H1 (cell line): ENCODE measurements at regions not wholly inside any gene's neighbourhood (a gene's known extent, or its start where the extent isn't known, plus 50 kb on each side); places are given as distances from the start of the nearest gene placed in this dataset.

ENCODE experiments used
- CTCF ChIA-PET: fragments of 300-600 bp; sonication (Branson Sonifier 250); formaldehyde crosslinking; loops from one replicate; lab custom pipeline; 2021; ENCODE audit not compliant: partially characterized antibody; lab: Charles Lee
- POLR2A ChIA-PET: fragments of 300-600 bp; sonication (Branson Sonifier 250); formaldehyde crosslinking; loops from one replicate; lab custom pipeline; 2021; ENCODE audit warnings: inconsistent platforms; ENCODE audit not compliant: partially characterized antibody; lab: Charles Lee
- DNase-seq, 2 experiments: peaks; one replicate each; pipeline versions ENCODE4 v3.0.0 to v3.0.0-alpha.2; 2010 to 2022; ENCODE audit warnings: low spot score in 2 of 2, low read depth in 1 of 2, mixed read lengths in 1 of 2
- FAIRE-seq: peaks from 2 replicates; lab custom pipeline; 2011; peaks lifted over from hg19 to GRCh38; lab: Jason Lieb, UNC
- H2AFZ ChIP-seq: 2 replicates; pipeline ENCODE4 v1.8.1; 2012; ENCODE audit warnings: low read length, inconsistent platforms
- H2AK5ac ChIP-seq: 2 replicates; pipeline ENCODE4 v1.6.1; 2013; ENCODE audit warnings: low read depth, low read length
- H2BK120ac ChIP-seq: replicated peaks from 2 replicates; pipeline ENCODE3; 2013; ENCODE audit warnings: low read depth, low read length, inconsistent platforms
- H2BK12ac ChIP-seq: 2 replicates; pipeline ENCODE4 v1.6.1; 2013; ENCODE audit warnings: low read depth, low read length
- H2BK15ac ChIP-seq: 2 replicates; pipeline ENCODE4 v1.6.1; 2013; ENCODE audit warnings: low read length
- H2BK20ac ChIP-seq: 2 replicates; pipeline ENCODE4 v1.6.1; 2013; ENCODE audit warnings: low read length
- H2BK5ac ChIP-seq: 2 replicates; pipeline ENCODE4 v1.6.1; 2013; ENCODE audit warnings: low read depth, low read length
- H3K14ac ChIP-seq: 2 replicates; pipeline ENCODE4 v1.6.1; 2013; ENCODE audit warnings: inconsistent platforms; ENCODE audit not compliant: insufficient read length
- H3K18ac ChIP-seq: 2 replicates; pipeline ENCODE4 v1.6.1; 2013; ENCODE audit warnings: low read length; ENCODE audit errors: extremely low read depth
- H3K23ac ChIP-seq: 2 replicates; pipeline ENCODE4 v1.6.1; 2013; ENCODE audit warnings: inconsistent platforms; ENCODE audit not compliant: insufficient read length
- H3K23me2 ChIP-seq: 2 replicates; pipeline ENCODE4 v1.6.1; 2013; ENCODE audit warnings: low read depth, low read length
- H3K27ac ChIP-seq: 2 replicates; pipeline ENCODE4 v1.6.1; 2011; ENCODE audit warnings: low read depth, low read length, inconsistent platforms
- H3K27me3 ChIP-seq, 4 experiments: replicated peaks in 1 of 4; 1 replicate in 1 of 4; 2 replicates in 3 of 4; pipeline versions ENCODE4 v1.6.1 to v1.8.1; 2011 to 2013; ENCODE audit warnings: low read length in 3 of 4, mild to moderate bottlenecking in 3 of 4, inconsistent platforms in 2 of 4, mixed read lengths in 2 of 4, moderate library complexity in 1 of 4; ENCODE audit not compliant: control insufficient read depth in 3 of 4, insufficient read depth in 3 of 4; ENCODE audit errors: extremely low read depth in 1 of 4
- H3K36me3 ChIP-seq, 4 experiments: 2 replicates each; pipeline versions ENCODE4 v1.6.1 to v1.8.1; 2011 to 2013; ENCODE audit warnings: mild to moderate bottlenecking in 4 of 4, low read length in 3 of 4, moderate library complexity in 2 of 4, control low read depth in 1 of 4, inconsistent platforms in 1 of 4; ENCODE audit not compliant: insufficient read depth in 4 of 4, control insufficient read depth in 2 of 4
- H3K4ac ChIP-seq: replicated peaks from 2 replicates; pipeline ENCODE3; 2013; ENCODE audit warnings: low read length, low read depth, mixed read lengths, inconsistent platforms; ENCODE audit not compliant: insufficient read length
- H3K4me1 ChIP-seq, 4 experiments: replicated peaks in 1 of 4; 1 replicate in 1 of 4; 2 replicates in 3 of 4; pipeline versions ENCODE4 v1.6.1 to v1.8.1; 2011 to 2013; ENCODE audit warnings: low read length in 3 of 4, inconsistent platforms in 2 of 4, mixed read lengths in 1 of 4; ENCODE audit not compliant: insufficient read depth in 4 of 4, control insufficient read depth in 3 of 4
- H3K4me2 ChIP-seq, 2 experiments: 2 replicates each; pipeline versions ENCODE4 v1.6.1 to v1.8.1; 2011 to 2013; ENCODE audit warnings: low read depth in 2 of 2, low read length in 2 of 2, control low read depth in 1 of 2, inconsistent platforms in 1 of 2, mild to moderate bottlenecking in 1 of 2; ENCODE audit not compliant: insufficient read depth in 1 of 2
- H3K4me3 ChIP-seq, 4 experiments: fragments of 200-600, 300-600 bp in 1 of 4; sonication (generic), shearing (Covaris generic), sonication (Bioruptor Twin) in 1 of 4; 2 replicates each; pipeline versions ENCODE4 v1.5.1 to v1.8.1; 2011 to 2016; ENCODE audit warnings: low read length in 4 of 4, low read depth in 3 of 4, control low read depth in 2 of 4, inconsistent platforms in 2 of 4, mild to moderate bottlenecking in 2 of 4, mixed read lengths in 1 of 4, moderate library complexity in 1 of 4; ENCODE audit not compliant: insufficient read depth in 2 of 4; ENCODE audit errors: extremely low read depth in 1 of 4
- H3K56ac ChIP-seq: replicated peaks from 2 replicates; pipeline ENCODE3; 2013; ENCODE audit warnings: low read depth, mild to moderate bottlenecking, mixed read lengths, low read length, inconsistent platforms; ENCODE audit not compliant: insufficient read length
- H3K79me1 ChIP-seq: 2 replicates; pipeline ENCODE4 v1.6.1; 2013; ENCODE audit warnings: low read depth, low read length, control low read depth
- H3K79me2 ChIP-seq, 2 experiments: 2 replicates each; pipeline versions ENCODE4 v1.6.1 to v1.8.1; 2012 to 2013; ENCODE audit warnings: low read length in 2 of 2, mild to moderate bottlenecking in 2 of 2, inconsistent platforms in 1 of 2; ENCODE audit not compliant: insufficient read depth in 2 of 2, control insufficient read depth in 1 of 2
- H3K9ac ChIP-seq, 4 experiments: replicated peaks in 1 of 4; 1 replicate in 1 of 4; 2 replicates in 3 of 4; pipeline versions ENCODE4 v1.6.1 to v1.8.1; 2011 to 2013; ENCODE audit warnings: low read depth in 3 of 4, low read length in 3 of 4, control low read depth in 2 of 4, mild to moderate bottlenecking in 2 of 4, moderate library complexity in 2 of 4, inconsistent platforms in 1 of 4; ENCODE audit errors: extremely low read depth in 1 of 4
- H3K9me3 ChIP-seq, 2 experiments: 2 replicates each; pipeline versions ENCODE4 v1.6.1 to v1.8.1; 2012 to 2013; ENCODE audit warnings: mild to moderate bottlenecking in 2 of 2, moderate library complexity in 2 of 2, control low read depth in 1 of 2, inconsistent platforms in 1 of 2, low read depth in 1 of 2, low read length in 1 of 2, mixed read lengths in 1 of 2; ENCODE audit not compliant: insufficient read depth in 2 of 2
- H4K20me1 ChIP-seq, 2 experiments: replicated peaks in 1 of 2; 2 replicates each; pipeline versions ENCODE3 to v1.8.1; 2011 to 2013; ENCODE audit warnings: inconsistent platforms in 2 of 2, low read length in 2 of 2, mild to moderate bottlenecking in 1 of 2; ENCODE audit not compliant: insufficient read depth in 2 of 2, control insufficient read depth in 1 of 2
- H4K5ac ChIP-seq: 2 replicates; pipeline ENCODE4 v1.6.1; 2013; ENCODE audit warnings: low read length, low read depth, mixed read lengths, inconsistent platforms; ENCODE audit not compliant: insufficient read length
- H4K8ac ChIP-seq: 2 replicates; pipeline ENCODE4 v1.8.0; 2013; ENCODE audit warnings: mild to moderate bottlenecking, moderate library complexity, low read length, inconsistent platforms; ENCODE audit not compliant: insufficient read depth; ENCODE audit errors: extremely low read depth
- H4K91ac ChIP-seq: replicated peaks from 2 replicates; pipeline ENCODE3; 2013; ENCODE audit warnings: low read length, mixed read lengths, inconsistent platforms; ENCODE audit not compliant: insufficient read length
- BRCA1 ChIP-seq: IDR thresholded peaks from 2 replicates; pipeline ENCODE4 v1.6.1; 2012; ENCODE audit warnings: low read depth, low read length, improper control_type of control experiment
- FOSL1 ChIP-seq: IDR thresholded peaks from 2 replicates; pipeline ENCODE4 v1.6.1; 2011; ENCODE audit warnings: mild to moderate bottlenecking, low read depth, low read length, moderate library complexity; ENCODE audit not compliant: insufficient read depth
- HDAC6 ChIP-seq: IDR thresholded peaks from one replicate; pipeline ENCODE4 v1.7.1; 2012; ENCODE audit warnings: low read depth, mild to moderate bottlenecking, inconsistent platforms, low read length, moderate library complexity
- KDM1A ChIP-seq: fragments of 200-600, 300-600 bp; sonication (generic); IDR thresholded peaks from 2 replicates; pipeline ENCODE4 v1.7.1; 2016; ENCODE audit warnings: mild to moderate bottlenecking, low read length, borderline replicate concordance
- POLR2A ChIP-seq, 2 experiments: IDR thresholded peaks; 1 replicate in 1 of 2; 2 replicates in 1 of 2; pipeline ENCODE4 v1.6.1; 2011; ENCODE audit warnings: low read depth in 2 of 2, low read length in 2 of 2, mild to moderate bottlenecking in 2 of 2; ENCODE audit errors: control extremely low read depth in 1 of 2
- POLR2AphosphoS5 ChIP-seq: IDR thresholded peaks from 2 replicates; pipeline ENCODE4 v1.6.1; 2011; ENCODE audit warnings: low read depth, low read length
- POU5F1 ChIP-seq: IDR thresholded peaks from 2 replicates; pipeline ENCODE4 v1.6.1; 2011; ENCODE audit warnings: low read depth, mild to moderate bottlenecking, low read length, moderate library complexity
- SAP30 ChIP-seq: fragments of 300-600 bp; sonication (generic); IDR thresholded peaks from 2 replicates; pipeline ENCODE4 v1.7.1; 2012; ENCODE audit warnings: low read length, moderate library complexity, mild to moderate bottlenecking, inconsistent platforms; ENCODE audit not compliant: insufficient read depth, insufficient replicate concordance
- SRF ChIP-seq: IDR thresholded peaks from 2 replicates; pipeline ENCODE4 v1.6.1; 2011; ENCODE audit warnings: mild to moderate bottlenecking, low read depth, low read length, moderate library complexity
- WGBS, 2 experiments: shearing (Covaris generic) in 1 of 2; methylation state at CpG; one replicate each; pipeline versions ENCODE4 v1.1.6 to v1.1.7; 2013 to 2015; ENCODE audit warnings: low lambda C conversion rate in 2 of 2, mixed read lengths in 2 of 2, inconsistent platforms in 1 of 2, low coverage in 1 of 2, missing lambda C conversion rate in 1 of 2; ENCODE audit not compliant: insufficient replicate concordance in 2 of 2, insufficient coverage in 1 of 2, insufficient read length in 1 of 2; ENCODE audit errors: extremely low coverage in 1 of 2, missing lambda C conversion rate in 1 of 2; 5-methylcytosine and 5-hydroxymethylcytosine counted together
- TF ChIP-seq, protein P1 (sequence below): IDR thresholded peaks from 2 replicates; pipeline ENCODE4 v1.6.1; 2012; ENCODE audit warnings: low read length, inconsistent platforms
- TF ChIP-seq, protein P2 (sequence below): IDR thresholded peaks from 2 replicates; pipeline ENCODE4 v1.6.1; 2012; ENCODE audit warnings: inconsistent platforms
- TF ChIP-seq, protein P3 (sequence below): IDR thresholded peaks from 2 replicates; pipeline ENCODE4 v1.6.1; 2011; ENCODE audit warnings: low read length, improper control_type of control experiment

DNA sequence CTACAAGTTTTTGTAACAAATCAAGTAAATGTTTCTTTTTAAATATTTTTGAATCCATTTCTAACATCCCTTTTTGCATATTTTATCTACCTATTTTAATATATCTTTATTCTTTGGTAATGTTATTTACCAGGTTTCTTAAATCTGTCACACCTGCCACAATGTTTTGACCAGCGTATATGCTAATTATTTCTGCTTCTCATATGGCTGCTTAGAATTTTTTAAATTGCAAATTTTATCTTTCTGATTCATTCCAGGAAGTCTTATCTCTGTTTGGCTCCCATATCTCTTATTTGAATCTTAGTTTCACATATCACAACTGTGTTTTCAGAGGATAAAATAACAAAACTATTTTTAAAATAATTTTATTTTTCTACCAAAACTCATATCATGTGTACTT lies 1411.1 kb downstream of the KCNT2 start:
- H4K5ac ChIP-seq, result no peak overlapping the region
- no peak overlapping the region for H3K27ac ChIP-seq
- CTCF ChIA-PET, result no interaction called here
- POLR2A ChIA-PET, result no interaction called here
- H3K79me1 ChIP-seq, result no peaks in the 10 kb centered on the region
- H2BK20ac ChIP-seq, result no peak overlapping the region
- H3K4ac ChIP-seq, result no peak overlapping the region
- H3K4me3 ChIP-seq, result no peak overlapping the region
- no peak overlapping the region for H2BK15ac ChIP-seq
- H2BK120ac ChIP-seq, result no peak overlapping the region
- H2BK12ac ChIP-seq, result no peak overlapping the region
- no peak overlapping the region for H3K18ac ChIP-seq
- no peak overlapping the region for H2AK5ac ChIP-seq
- peaks cover 0 to 3% (median 0%) of the 10 kb centered on the region in 4 experiments; a peak in 1 of 7 replicates for H3K4me1 ChIP-seq
- FAIRE-seq (no peak), DNase-seq (no peak)
- H4K91ac ChIP-seq, result no peak overlapping the region
- no peaks in the 10 kb centered on the region for H3K23me2 ChIP-seq
- H3K79me2 ChIP-seq, result no peaks in the 10 kb centered on the region
- no peak overlapping the region for H3K56ac ChIP-seq
- no peak overlapping the region for H3K9ac ChIP-seq
- 82% methylated on average over 1 of the region's 1 CpG; no CpG with 5 or more reads in 1 of the 2 experiments for WGBS, 2 experiments
- H3K4me2 ChIP-seq, result no peak overlapping the region
- no peak overlapping the region for H2BK5ac ChIP-seq
- no peak overlapping the region for H4K8ac ChIP-seq
- H3K36me3 ChIP-seq, result no peaks in the 10 kb centered on the region
- no peak overlapping the region for H3K23ac ChIP-seq
- H3K27me3 ChIP-seq, result no peaks in the 10 kb centered on the region
- no peak overlapping the region for H2AFZ ChIP-seq
- H3K14ac ChIP-seq, result no peak overlapping the region
- H3K9me3 ChIP-seq, result no peaks in the 10 kb centered on the region
- no peaks in the 10 kb centered on the region for H4K20me1 ChIP-seq
- TF ChIP-seq POLR2AphosphoS5, result no peak
- TF ChIP-seq, protein P1, sequence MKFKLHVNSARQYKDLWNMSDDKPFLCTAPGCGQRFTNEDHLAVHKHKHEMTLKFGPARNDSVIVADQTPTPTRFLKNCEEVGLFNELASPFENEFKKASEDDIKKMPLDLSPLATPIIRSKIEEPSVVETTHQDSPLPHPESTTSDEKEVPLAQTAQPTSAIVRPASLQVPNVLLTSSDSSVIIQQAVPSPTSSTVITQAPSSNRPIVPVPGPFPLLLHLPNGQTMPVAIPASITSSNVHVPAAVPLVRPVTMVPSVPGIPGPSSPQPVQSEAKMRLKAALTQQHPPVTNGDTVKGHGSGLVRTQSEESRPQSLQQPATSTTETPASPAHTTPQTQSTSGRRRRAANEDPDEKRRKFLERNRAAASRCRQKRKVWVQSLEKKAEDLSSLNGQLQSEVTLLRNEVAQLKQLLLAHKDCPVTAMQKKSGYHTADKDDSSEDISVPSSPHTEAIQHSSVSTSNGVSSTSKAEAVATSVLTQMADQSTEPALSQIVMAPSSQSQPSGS, result no peak
- TF ChIP-seq HDAC6, result no peak
- TF ChIP-seq, protein P2, sequence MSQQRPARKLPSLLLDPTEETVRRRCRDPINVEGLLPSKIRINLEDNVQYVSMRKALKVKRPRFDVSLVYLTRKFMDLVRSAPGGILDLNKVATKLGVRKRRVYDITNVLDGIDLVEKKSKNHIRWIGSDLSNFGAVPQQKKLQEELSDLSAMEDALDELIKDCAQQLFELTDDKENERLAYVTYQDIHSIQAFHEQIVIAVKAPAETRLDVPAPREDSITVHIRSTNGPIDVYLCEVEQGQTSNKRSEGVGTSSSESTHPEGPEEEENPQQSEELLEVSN, result no peak
- TF ChIP-seq FOSL1, result no peak
- TF ChIP-seq SAP30, result no peak
- no peak for TF ChIP-seq SRF
- TF ChIP-seq POU5F1, result no peak
- TF ChIP-seq BRCA1, result no peak
- TF ChIP-seq, protein P3, sequence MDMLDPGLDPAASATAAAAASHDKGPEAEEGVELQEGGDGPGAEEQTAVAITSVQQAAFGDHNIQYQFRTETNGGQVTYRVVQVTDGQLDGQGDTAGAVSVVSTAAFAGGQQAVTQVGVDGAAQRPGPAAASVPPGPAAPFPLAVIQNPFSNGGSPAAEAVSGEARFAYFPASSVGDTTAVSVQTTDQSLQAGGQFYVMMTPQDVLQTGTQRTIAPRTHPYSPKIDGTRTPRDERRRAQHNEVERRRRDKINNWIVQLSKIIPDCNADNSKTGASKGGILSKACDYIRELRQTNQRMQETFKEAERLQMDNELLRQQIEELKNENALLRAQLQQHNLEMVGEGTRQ, result no peak
- no peak for TF ChIP-seq POLR2A (IDR thresholded peaks at IDR 0.05; ENCODE audit: control extremely low read depth in 1 of 2, low read depth in 2 of 2, low read length in 2 of 2)
- TF ChIP-seq KDM1A, result no peak
